ENCODE measurements at regions not wholly inside any gene's neighbourhood (a gene's known extent, or its start where the extent isn't known, plus 50 kb on each side); places are given as distances from the start of the nearest gene placed in this dataset.

DNA sequence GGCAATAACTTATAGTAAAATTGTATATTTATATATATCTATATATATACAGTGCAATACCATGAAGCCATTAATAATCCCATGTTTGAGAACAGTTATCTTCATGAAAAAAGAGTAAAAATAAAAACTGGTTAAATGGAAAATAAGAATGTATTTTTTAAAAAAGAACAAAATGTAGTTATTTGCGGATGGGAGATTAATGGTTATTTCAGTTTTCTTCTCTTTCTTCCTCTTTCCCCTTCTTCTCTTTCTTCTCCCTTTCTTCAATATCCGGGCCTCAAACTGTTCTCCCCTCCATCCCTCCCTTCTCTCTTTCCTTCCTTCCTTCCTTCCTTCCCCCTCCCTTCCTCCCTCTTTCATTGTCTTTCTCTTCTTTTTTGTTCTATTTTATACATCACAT, 1301.7 kb upstream of the IGFBP7 start:
- H3K9me3 ChIP-seq (ENCODE audit: control insufficient read depth, insufficient read depth, low read length) = no peaks in the 10 kb centered on the region
- H3K27me3 Mint-ChIP-seq (ENCODE audit: low read depth in 2 of 2) = no peaks in the 10 kb centered on the region
- H3K4me1 Mint-ChIP-seq = no peaks in the 10 kb centered on the region
- H3K9me3 Mint-ChIP-seq = peaks cover 4 to 17% of the 10 kb centered on the region in 2 donors
- H3K27me3 ChIP-seq (ENCODE audit: control insufficient read depth, insufficient read depth, low read length) = no peaks in the 10 kb centered on the region
- H3K36me3 Mint-ChIP-seq = no peaks in the 10 kb centered on the region
- H3K4me3 Mint-ChIP-seq = no peak overlapping the region
- H3K4me3 ChIP-seq (ENCODE audit: low read length) = no peak overlapping the region
- no peak overlapping the region for H3K27ac ChIP-seq (ENCODE audit: low read length)
- no peak overlapping the region for H3K27ac Mint-ChIP-seq
- H3K4me1 ChIP-seq (ENCODE audit: control insufficient read depth, insufficient read depth, low read length) = no peaks in the 10 kb centered on the region
- TF ChIP-seq CTCF (IDR thresholded peaks at IDR 0.05) = no peak
- no peaks in the 10 kb centered on the region for H3K36me3 ChIP-seq (ENCODE audit: control insufficient read depth, insufficient read depth, low read length)
- DNase-seq (no peak), ATAC-seq (no peak)
- intact Hi-C loops (cut with micrococcal nuclease) = no loop called here
- WGBS (ENCODE audit: insufficient coverage) = 36% methylated on average over 1 of the region's 2 CpGs

- Mint-ChIP-seq H3K4me3 (no peak overlapping the region), H3K9me3 (peaks cover 6 to 12% of the 10 kb centered on the region in 2 donors), H3K36me3 (no peaks in the 10 kb centered on the region), H3K4me1 (no peaks in the 10 kb centered on the region), H3K27ac (no peak overlapping the region), H3K27me3 (ENCODE audit: low read depth in 2 of 2) (no peaks in the 10 kb centered on the region)
- Histone ChIP-seq H3K9me3 (ENCODE audit: control insufficient read depth, insufficient read depth, low read length) (no peaks in the 10 kb centered on the region), H3K27ac (ENCODE audit: low read length) (no peak overlapping the region), H3K36me3 (ENCODE audit: control insufficient read depth, insufficient read depth, low read length) (no peaks in the 10 kb centered on the region), H3K4me3 (ENCODE audit: low read length) (no peak overlapping the region), H3K4me1 (ENCODE audit: control insufficient read depth, insufficient read depth, low read length) (no peaks in the 10 kb centered on the region), H3K27me3 (ENCODE audit: control insufficient read depth, insufficient read depth, low read length) (no peaks in the 10 kb centered on the region)
- no peak for DNase-seq
- no peak for ATAC-seq
- no peak for TF ChIP-seq CTCF (IDR thresholded peaks at IDR 0.05)
- intact Hi-C loops (cut with micrococcal nuclease) = no loop called here
- WGBS (ENCODE audit: insufficient coverage) = 81% methylated on average over 2 of the region's 2 CpGs
Measured at GRCh38 chr4:58406762-58407161, 1296.6 kb upstream of the IGFBP7 start.

DNA sequence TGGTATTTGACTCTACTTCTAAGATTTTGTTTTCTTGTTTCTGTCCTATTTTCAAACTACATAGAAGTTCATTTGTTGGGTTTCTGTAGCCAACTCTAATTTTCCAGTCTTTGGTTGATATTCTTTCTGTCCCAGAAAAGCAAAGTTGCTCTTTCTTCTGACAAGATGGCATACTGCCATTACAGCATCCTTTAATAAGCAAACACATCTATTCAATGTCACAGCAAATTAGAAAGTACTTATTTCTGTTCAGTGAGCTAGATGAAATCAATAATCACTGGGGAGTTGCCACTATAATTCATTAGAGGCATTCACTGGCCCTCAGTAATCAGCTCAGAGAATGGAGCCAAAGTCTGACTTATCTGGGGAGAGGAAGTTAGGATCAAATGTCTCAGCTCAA, 1258.0 kb upstream of the IGFBP7 start:
- ATAC-seq = no peak
- Mint-ChIP-seq H3K27ac (no peak overlapping the region), H3K27me3 (ENCODE audit: low read depth in 2 of 2) (no peaks in the 10 kb centered on the region), H3K4me3 (no peak overlapping the region), H3K4me1 (no peaks in the 10 kb centered on the region), H3K9me3 (peaks cover 8 to 17% of the 10 kb centered on the region in 2 donors), H3K36me3 (peaks cover 9% of the 10 kb centered on the region)
- no peak for TF ChIP-seq CTCF (IDR thresholded peaks at IDR 0.05)
- H3K27me3 ChIP-seq (ENCODE audit: control insufficient read depth, insufficient read depth, low read length) = no peaks in the 10 kb centered on the region
- no peak for DNase-seq
- H3K4me3 ChIP-seq (ENCODE audit: low read length) = no peak overlapping the region
- no peaks in the 10 kb centered on the region for H3K36me3 ChIP-seq (ENCODE audit: control insufficient read depth, insufficient read depth, low read length)
- no peaks in the 10 kb centered on the region for H3K9me3 ChIP-seq (ENCODE audit: control insufficient read depth, insufficient read depth, low read length)
- intact Hi-C loops (cut with micrococcal nuclease) = no loop called here
- H3K27ac ChIP-seq (ENCODE audit: low read length) = no peak overlapping the region
- H3K4me1 ChIP-seq (ENCODE audit: control insufficient read depth, insufficient read depth, low read length) = no peaks in the 10 kb centered on the region

DNA sequence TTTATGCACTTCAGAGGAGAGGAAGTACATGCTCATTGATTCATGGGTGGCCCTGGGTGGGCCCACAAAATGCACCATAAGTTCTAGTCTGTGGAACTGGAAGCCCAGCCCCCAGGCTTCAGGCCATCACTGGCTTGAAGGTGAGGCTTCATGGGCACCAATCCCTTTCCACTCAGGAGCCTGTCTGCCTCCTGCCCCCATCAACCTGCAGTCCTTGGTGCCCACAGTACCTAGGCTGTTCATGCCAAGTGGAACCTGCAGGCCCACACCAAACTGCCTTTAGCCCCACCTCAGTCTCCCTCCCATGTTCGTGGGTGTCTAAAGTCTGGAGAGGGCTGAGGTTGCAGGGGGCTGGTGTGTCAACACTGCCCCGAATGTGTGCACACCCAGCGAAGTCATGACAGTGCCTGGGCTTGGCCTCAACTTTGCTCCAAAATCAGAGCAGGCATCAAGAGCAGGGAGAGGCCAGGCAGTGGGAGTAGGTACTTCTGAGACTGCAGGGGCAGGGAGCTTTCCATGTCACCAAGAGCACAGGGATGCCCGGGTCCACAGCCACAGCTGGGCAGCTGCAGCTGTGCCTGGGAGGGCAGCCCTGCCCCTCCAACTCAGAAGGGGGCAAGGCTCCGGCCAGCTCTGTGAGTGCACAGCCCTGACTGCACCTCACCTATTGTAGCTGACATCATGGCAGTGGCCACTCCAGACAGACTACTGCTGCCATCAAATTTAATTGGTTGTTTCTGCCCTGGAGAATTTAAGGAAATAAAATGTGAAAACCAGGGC, 1250.4 kb upstream of the IGFBP7 start:
- Mint-ChIP-seq H3K4me3 (no peak overlapping the region), H3K36me3 (no peaks in the 10 kb centered on the region), H3K27ac (no peak overlapping the region), H3K27me3 (ENCODE audit: low read depth in 2 of 2) (no peaks in the 10 kb centered on the region), H3K9me3 (peaks cover 0 to 19% of the 10 kb centered on the region in 2 donors), H3K4me1 (no peaks in the 10 kb centered on the region)
- Histone ChIP-seq H3K4me3 (ENCODE audit: low read length) (no peak overlapping the region), H3K4me1 (ENCODE audit: control insufficient read depth, insufficient read depth, low read length) (no peaks in the 10 kb centered on the region), H3K27me3 (ENCODE audit: control insufficient read depth, insufficient read depth, low read length) (no peaks in the 10 kb centered on the region), H3K36me3 (ENCODE audit: control insufficient read depth, insufficient read depth, low read length) (no peaks in the 10 kb centered on the region), H3K27ac (ENCODE audit: low read length) (no peak overlapping the region), H3K9me3 (ENCODE audit: control insufficient read depth, insufficient read depth, low read length) (peaks cover 4% of the 10 kb centered on the region)
- no peak for ATAC-seq
- TF ChIP-seq CTCF (IDR thresholded peaks at IDR 0.05) = no peak
- no peak for DNase-seq
- WGBS (ENCODE audit: insufficient coverage) = 77% methylated on average over 5 of the region's 5 CpGs
- intact Hi-C loops (cut with micrococcal nuclease) = no loop called here

All from natural killer cell (primary cell).